Gastrocnemius medialis (tissue), 4 donors: ENCODE measurements at regions not wholly inside any gene's neighbourhood (a gene's known extent, or its start where the extent isn't known, plus 50 kb on each side); places are given as distances from the start of the nearest gene placed in this dataset.

Source experiments
- POLR2A ChIP-seq, 2 donors: fragments of 450-650 bp; IDR thresholded peaks; one replicate each; pipeline ENCODE4 v1.6.1; 2017; ENCODE audit warnings: antibody characterized with exemption in 2 of 2, mild to moderate bottlenecking in 2 of 2, moderate library complexity in 2 of 2
- TF ChIP-seq, protein P1 (sequence below), 5 experiments: fragments of 450-650 bp in 3 of 5; fragments of 200-600 bp in 2 of 5; sonication (generic) in 2 of 5; IDR thresholded peaks in 4 of 5; conservative IDR thresholded peaks in 1 of 5; 1 replicate in 4 of 5; 2 replicates in 1 of 5; pipeline ENCODE4 v1.5.1; 2016 to 2019; ENCODE audit warnings: antibody characterized with exemption in 5 of 5, mild to moderate bottlenecking in 3 of 5, moderate library complexity in 3 of 5

DNA sequence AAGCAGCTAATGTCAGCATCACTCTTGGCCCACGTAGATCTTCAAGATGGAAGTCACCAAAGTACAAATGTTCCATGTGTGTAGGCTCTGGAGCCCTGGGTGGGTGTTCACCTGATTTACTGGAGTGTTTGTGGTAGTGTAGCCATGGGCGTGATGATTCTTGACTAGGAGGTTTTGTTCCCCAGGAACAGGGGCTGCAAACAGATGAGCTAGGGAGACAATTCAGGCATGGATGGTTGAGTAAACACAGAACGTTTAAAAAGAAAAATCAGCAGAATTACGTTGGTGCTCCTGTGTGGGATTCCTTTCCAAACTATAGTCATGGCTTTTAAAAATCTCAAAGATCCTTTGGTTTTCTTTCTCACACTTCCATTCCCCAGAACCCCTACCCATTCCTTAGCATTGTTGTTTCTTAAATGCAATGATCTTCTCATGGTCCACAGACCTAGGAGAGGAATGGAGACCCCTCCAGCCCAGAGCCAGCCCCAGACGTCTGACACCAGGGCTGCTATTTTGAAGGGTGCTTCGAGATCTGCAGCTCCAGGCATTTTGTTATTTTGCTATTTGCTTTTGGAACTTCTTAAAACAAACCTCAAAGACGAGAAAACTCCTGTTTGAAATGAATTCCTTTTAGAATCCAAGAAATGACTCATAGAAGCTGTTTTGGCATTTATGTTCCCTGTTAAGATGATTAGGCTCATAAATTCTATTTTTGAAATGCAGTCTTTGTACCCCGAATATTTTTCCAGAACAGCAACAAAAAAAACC lies 115.1 kb downstream of the ETS2 start:
- TF ChIP-seq, protein P1, sequence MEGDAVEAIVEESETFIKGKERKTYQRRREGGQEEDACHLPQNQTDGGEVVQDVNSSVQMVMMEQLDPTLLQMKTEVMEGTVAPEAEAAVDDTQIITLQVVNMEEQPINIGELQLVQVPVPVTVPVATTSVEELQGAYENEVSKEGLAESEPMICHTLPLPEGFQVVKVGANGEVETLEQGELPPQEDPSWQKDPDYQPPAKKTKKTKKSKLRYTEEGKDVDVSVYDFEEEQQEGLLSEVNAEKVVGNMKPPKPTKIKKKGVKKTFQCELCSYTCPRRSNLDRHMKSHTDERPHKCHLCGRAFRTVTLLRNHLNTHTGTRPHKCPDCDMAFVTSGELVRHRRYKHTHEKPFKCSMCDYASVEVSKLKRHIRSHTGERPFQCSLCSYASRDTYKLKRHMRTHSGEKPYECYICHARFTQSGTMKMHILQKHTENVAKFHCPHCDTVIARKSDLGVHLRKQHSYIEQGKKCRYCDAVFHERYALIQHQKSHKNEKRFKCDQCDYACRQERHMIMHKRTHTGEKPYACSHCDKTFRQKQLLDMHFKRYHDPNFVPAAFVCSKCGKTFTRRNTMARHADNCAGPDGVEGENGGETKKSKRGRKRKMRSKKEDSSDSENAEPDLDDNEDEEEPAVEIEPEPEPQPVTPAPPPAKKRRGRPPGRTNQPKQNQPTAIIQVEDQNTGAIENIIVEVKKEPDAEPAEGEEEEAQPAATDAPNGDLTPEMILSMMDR (IDR thresholded peaks at IDR 0.05 in 4 of 5, conservative IDR thresholded peaks at IDR 0.05 in 1 of 5), result no peak
- no peak for TF ChIP-seq POLR2A (IDR thresholded peaks at IDR 0.05)
